Sigmoid colon (tissue), 6 donors: ENCODE measurements at regions not wholly inside any gene's neighbourhood (a gene's known extent, or its start where the extent isn't known, plus 50 kb on each side); places are given as distances from the start of the nearest gene placed in this dataset.

Source experiments
- DNase-seq: peaks from one replicate; pipeline ENCODE4 v3.0.0-alpha.2; 2019
- H3K27ac ChIP-seq, 4 donors: fragments of 200-600 bp; sonication (generic); one replicate each; pipeline ENCODE4 v1.5.1; 2016 to 2019; ENCODE audit warnings: mild to moderate bottlenecking in 1 of 4
- H3K27me3 ChIP-seq, 3 donors: fragments of 200-600 bp; sonication (generic); one replicate each; pipeline ENCODE4 v1.5.1; 2019; ENCODE audit warnings: mild to moderate bottlenecking in 1 of 3
- H3K36me3 ChIP-seq, 4 donors: fragments of 200-600 bp; sonication (generic); one replicate each; pipeline ENCODE4 v1.5.1; 2016 to 2019
- H3K4me1 ChIP-seq, 4 donors: fragments of 200-600 bp; sonication (generic); one replicate each; pipeline ENCODE4 v1.5.1; 2017 to 2019
- H3K4me3 ChIP-seq, 4 donors: fragments of 200-600 bp; sonication (generic); one replicate each; pipeline ENCODE4 v1.5.1; 2017 to 2019; ENCODE audit warnings: mild to moderate bottlenecking in 2 of 4, moderate library complexity in 1 of 4
- H3K9me3 ChIP-seq, 4 donors: fragments of 200-600 bp in 3 of 4; sonication (generic) in 3 of 4; one replicate each; pipeline versions ENCODE4 v1.5.1 to v1.6.1; 2013 to 2019
- EP300 ChIP-seq, 4 donors: sonication (generic); formaldehyde crosslinking; IDR thresholded peaks; one replicate each; pipeline ENCODE4 v1.6.1; 2017; ENCODE audit warnings: antibody characterized with exemption in 4 of 4
- POLR2A ChIP-seq, 2 donors: fragments of 450-650 bp; IDR thresholded peaks; one replicate each; pipeline ENCODE4 v1.6.1; 2016; ENCODE audit warnings: antibody characterized with exemption in 2 of 2, mild to moderate bottlenecking in 2 of 2, moderate library complexity in 2 of 2
- POLR2AphosphoS5 ChIP-seq, 4 donors: sonication (generic); formaldehyde crosslinking; IDR thresholded peaks; one replicate each; pipeline ENCODE4 v1.6.1; 2017; ENCODE audit warnings: antibody characterized with exemption in 4 of 4
- WGBS, 2 donors: extraction: QIAGEN DNeasy Blood & Tissue Kit; methylation state at CpG; one replicate each; pipeline ENCODE4 v1.1.7; 2013; 5-methylcytosine and 5-hydroxymethylcytosine counted together
- intact Hi-C: fragments of 100-400 bp; cut with DNase I; formaldehyde crosslinking; loops from one replicate; pipeline ENCODE4 v1.15.1; 2023
- TF ChIP-seq, protein P1 (sequence below), 4 experiments: fragments of 450-650 bp in 3 of 4; fragments of 200-600 bp in 1 of 4; IDR thresholded peaks; one replicate each; pipeline ENCODE4 v1.5.1; 2016 to 2019; ENCODE audit warnings: antibody characterized with exemption in 4 of 4, mild to moderate bottlenecking in 3 of 4, moderate library complexity in 2 of 4
- donor health status: healthy with polysubstance abuse.
- donor health status: healthy.

GRCh38 chr4:96356591-96357370 is 516.9 kb downstream of the PDHA2 start:
- H3K9me3 ChIP-seq, result no peaks in the 10 kb centered on the region
- H3K27ac ChIP-seq, result no peak overlapping the region
- TF ChIP-seq POLR2AphosphoS5 (IDR thresholded peaks at IDR 0.05), result no peak
- TF ChIP-seq EP300 (IDR thresholded peaks at IDR 0.05), result no peak
- TF ChIP-seq POLR2A (IDR thresholded peaks at IDR 0.05), result no peak
- TF ChIP-seq, protein P1, sequence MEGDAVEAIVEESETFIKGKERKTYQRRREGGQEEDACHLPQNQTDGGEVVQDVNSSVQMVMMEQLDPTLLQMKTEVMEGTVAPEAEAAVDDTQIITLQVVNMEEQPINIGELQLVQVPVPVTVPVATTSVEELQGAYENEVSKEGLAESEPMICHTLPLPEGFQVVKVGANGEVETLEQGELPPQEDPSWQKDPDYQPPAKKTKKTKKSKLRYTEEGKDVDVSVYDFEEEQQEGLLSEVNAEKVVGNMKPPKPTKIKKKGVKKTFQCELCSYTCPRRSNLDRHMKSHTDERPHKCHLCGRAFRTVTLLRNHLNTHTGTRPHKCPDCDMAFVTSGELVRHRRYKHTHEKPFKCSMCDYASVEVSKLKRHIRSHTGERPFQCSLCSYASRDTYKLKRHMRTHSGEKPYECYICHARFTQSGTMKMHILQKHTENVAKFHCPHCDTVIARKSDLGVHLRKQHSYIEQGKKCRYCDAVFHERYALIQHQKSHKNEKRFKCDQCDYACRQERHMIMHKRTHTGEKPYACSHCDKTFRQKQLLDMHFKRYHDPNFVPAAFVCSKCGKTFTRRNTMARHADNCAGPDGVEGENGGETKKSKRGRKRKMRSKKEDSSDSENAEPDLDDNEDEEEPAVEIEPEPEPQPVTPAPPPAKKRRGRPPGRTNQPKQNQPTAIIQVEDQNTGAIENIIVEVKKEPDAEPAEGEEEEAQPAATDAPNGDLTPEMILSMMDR (IDR thresholded peaks at IDR 0.05), result no peak
- peaks cover 0 to 3% (median 0%) of the 10 kb centered on the region in 4 donors for H3K4me1 ChIP-seq
- no peak for DNase-seq
- H3K36me3 ChIP-seq, result no peaks in the 10 kb centered on the region
- intact Hi-C loops, result no loop called here
- no peaks in the 10 kb centered on the region for H3K27me3 ChIP-seq
- 74 to 83% methylated on average over 2 of the region's 2 CpGs for WGBS, 2 donors
- H3K4me3 ChIP-seq, result no peak overlapping the region

- Histone ChIP-seq H3K4me3 (no peak overlapping the region), H3K9me3 (no peaks in the 10 kb centered on the region), H3K27ac (no peak overlapping the region), H3K27me3 (no peaks in the 10 kb centered on the region), H3K4me1 (no peaks in the 10 kb centered on the region), H3K36me3 (no peaks in the 10 kb centered on the region)
- intact Hi-C loops, result no loop called here
- TF ChIP-seq EP300 (IDR thresholded peaks at IDR 0.05) (no peak), POLR2AphosphoS5 (IDR thresholded peaks at IDR 0.05) (no peak), POLR2A (IDR thresholded peaks at IDR 0.05) (no peak)
- TF ChIP-seq, protein P1 (IDR thresholded peaks at IDR 0.05), result no peak
- WGBS, 2 donors, result 71 to 87% methylated on average over 1 of the region's 1 CpG
- no peak for DNase-seq
Observed at GRCh38 chr4:96366632-96367031, 526.7 kb downstream of the PDHA2 start.

GRCh38 chr4:96375367-96375766 is 535.5 kb downstream of the PDHA2 start:
- no peak for DNase-seq
- TF ChIP-seq POLR2AphosphoS5 (IDR thresholded peaks at IDR 0.05) (no peak), EP300 (IDR thresholded peaks at IDR 0.05) (no peak), POLR2A (IDR thresholded peaks at IDR 0.05) (no peak)
- TF ChIP-seq, protein P1 (IDR thresholded peaks at IDR 0.05), result no peak
- intact Hi-C loops, result no loop called here
- H3K4me1 ChIP-seq, result no peaks in the 10 kb centered on the region
- no peaks in the 10 kb centered on the region for H3K27me3 ChIP-seq
- H3K36me3 ChIP-seq, result no peaks in the 10 kb centered on the region
- no peak overlapping the region for H3K4me3 ChIP-seq
- no peak overlapping the region for H3K27ac ChIP-seq
- H3K9me3 ChIP-seq, result no peaks in the 10 kb centered on the region
- WGBS, 2 donors, result 63 to 72% methylated on average over 3 of the region's 3 CpGs

GRCh38 chr4:96379524-96379923 is 539.6 kb downstream of the PDHA2 start:
- no peak for DNase-seq
- no peaks in the 10 kb centered on the region for H3K4me1 ChIP-seq
- H3K27me3 ChIP-seq, result no peaks in the 10 kb centered on the region
- H3K36me3 ChIP-seq, result no peaks in the 10 kb centered on the region
- H3K4me3 ChIP-seq, result no peak overlapping the region
- TF ChIP-seq EP300 (IDR thresholded peaks at IDR 0.05) (no peak), POLR2A (IDR thresholded peaks at IDR 0.05) (no peak), POLR2AphosphoS5 (IDR thresholded peaks at IDR 0.05) (no peak)
- TF ChIP-seq, protein P1 (IDR thresholded peaks at IDR 0.05), result no peak
- no peak overlapping the region for H3K27ac ChIP-seq
- intact Hi-C loops, result no loop called here
- WGBS, 2 donors, result 87 to 94% methylated on average over 2 of the region's 2 CpGs
- H3K9me3 ChIP-seq, result no peaks in the 10 kb centered on the region

- intact Hi-C loops, result no loop called here
- Histone ChIP-seq H3K4me3 (no peak overlapping the region), H3K27me3 (no peaks in the 10 kb centered on the region), H3K36me3 (no peaks in the 10 kb centered on the region), H3K4me1 (no peaks in the 10 kb centered on the region), H3K9me3 (no peaks in the 10 kb centered on the region), H3K27ac (no peak overlapping the region)
- no peak for DNase-seq
- TF ChIP-seq POLR2A (IDR thresholded peaks at IDR 0.05) (no peak), EP300 (IDR thresholded peaks at IDR 0.05) (no peak), POLR2AphosphoS5 (IDR thresholded peaks at IDR 0.05) (no peak)
- TF ChIP-seq, protein P1 (IDR thresholded peaks at IDR 0.05), result no peak
Observed at GRCh38 chr4:96380106-96380505, 540.2 kb downstream of the PDHA2 start.
